Adrenal gland (tissue), 9 donors: ENCODE measurements at regions not wholly inside any gene's neighbourhood (a gene's known extent, or its start where the extent isn't known, plus 50 kb on each side); places are given as distances from the start of the nearest gene placed in this dataset.

ENCODE experiments used
- DNase-seq, 7 donors: peaks; one replicate each; pipeline ENCODE4 v3.0.0-alpha.2; 2019 to 2020
- H3K27ac ChIP-seq, 5 donors: fragments of 200-600 bp; sonication (generic) in 4 of 5; 1 replicate in 3 of 5; 2 replicates in 2 of 5; pipeline versions ENCODE4 v1.5.1 to v1.8.0; 2016 to 2020; ENCODE audit warnings: mild to moderate bottlenecking in 1 of 5
- H3K27me3 ChIP-seq: fragments of 200-600 bp; 2 replicates; pipeline ENCODE4 v1.8.0; 2021
- H3K36me3 ChIP-seq, 2 donors: fragments of 200-600 bp; replicated peaks in 1 of 2; 1 replicate in 1 of 2; 2 replicates in 1 of 2; pipeline versions ENCODE4 v1.5.1 to v1.8.0; 2018 to 2022
- H3K4me1 ChIP-seq, 2 donors: fragments of 200-600 bp; replicated peaks in 1 of 2; 1 replicate in 1 of 2; 2 replicates in 1 of 2; pipeline versions ENCODE4 v1.5.1 to v1.8.0; 2018 to 2021
- H3K4me3 ChIP-seq, 4 donors: fragments of 200-600 bp; sonication (generic) in 3 of 4; one replicate each; pipeline ENCODE4 v1.5.1; 2016 to 2018
- H3K9me3 ChIP-seq, 3 donors: fragments of 200-600 bp; sonication (generic) in 1 of 3; replicated peaks in 1 of 3; 1 replicate in 2 of 3; 2 replicates in 1 of 3; pipeline versions ENCODE4 v1.5.1 to v1.8.0; 2016 to 2021
- CTCF ChIP-seq, 6 experiments: fragments of 450-650 bp in 4 of 6; fragments of 200-600 bp in 2 of 6; sonication (generic) in 1 of 6; IDR thresholded peaks; 1 replicate in 5 of 6; 2 replicates in 1 of 6; pipeline versions ENCODE4 v1.5.1 to v1.8.0; 2016 to 2021; ENCODE audit warnings: antibody characterized with exemption in 6 of 6, mild to moderate bottlenecking in 2 of 6, moderate library complexity in 1 of 6
- POLR2A ChIP-seq, 2 donors: fragments of 450-650 bp; IDR thresholded peaks; one replicate each; pipeline ENCODE4 v1.6.1; 2017; ENCODE audit warnings: antibody characterized with exemption in 2 of 2, mild to moderate bottlenecking in 2 of 2, moderate library complexity in 1 of 2
- WGBS, 4 donors: extraction: QIAGEN DNeasy Blood & Tissue Kit in 2 of 4; methylation state at CpG; one replicate each; pipeline versions ENCODE4 v1.1.5 to v1.1.7; 2013 to 2017; 5-methylcytosine and 5-hydroxymethylcytosine counted together
- intact Hi-C, 2 donors: fragments of 100-400 bp; cut with DNase I; formaldehyde crosslinking; loops; one replicate each; pipeline versions ENCODE4 v1.14.1 to v1.15.0; 2022 to 2023
- donor health status: healthy with polysubstance abuse.
- donor health status: Bipolar disorder and iron deficiency.
- donor health status: DM: yes; HTN: yes; CAD: no.
- donor health status: DM: no; HTN: no; CAD: no.
- donor health status: DM: no; HTN: no; CAD: no.

- Histone ChIP-seq H3K27ac (no peak overlapping the region), H3K4me1 (no peaks in the 10 kb centered on the region), H3K4me3 (no peak overlapping the region), H3K27me3 (no peaks in the 10 kb centered on the region), H3K36me3 (no peaks in the 10 kb centered on the region), H3K9me3 (no peaks in the 10 kb centered on the region)
- DNase-seq: no peak
- no peak for TF ChIP-seq CTCF (IDR thresholded peaks at IDR 0.05)
- no peak for TF ChIP-seq POLR2A (IDR thresholded peaks at IDR 0.05)
- 83 to 88% (median 85%) methylated on average over 6 of the region's 6 CpGs for WGBS, 4 donors
- intact Hi-C loops: no loop called here
These were observed 306.6 kb downstream of the MRPL39 start for GRCh38 chr21:25300632-25301031.

- DNase-seq: no peak
- 71 to 84% (median 78%) methylated on average over 2 of the region's 2 CpGs for WGBS, 4 donors
- no peaks in the 10 kb centered on the region for H3K9me3 ChIP-seq
- H3K27me3 ChIP-seq: no peaks in the 10 kb centered on the region
- no peak overlapping the region for H3K4me3 ChIP-seq
- H3K36me3 ChIP-seq: no peaks in the 10 kb centered on the region
- H3K27ac ChIP-seq: no peak overlapping the region
- intact Hi-C loops: no loop called here
- TF ChIP-seq CTCF (IDR thresholded peaks at IDR 0.05) (no peak), POLR2A (IDR thresholded peaks at IDR 0.05) (no peak)
- no peaks in the 10 kb centered on the region for H3K4me1 ChIP-seq
These were observed 308.5 kb downstream of the MRPL39 start for GRCh38 chr21:25298512-25299491.

- Histone ChIP-seq H3K27ac (no peak overlapping the region), H3K4me1 (no peaks in the 10 kb centered on the region), H3K27me3 (no peaks in the 10 kb centered on the region), H3K36me3 (no peaks in the 10 kb centered on the region), H3K9me3 (no peaks in the 10 kb centered on the region), H3K4me3 (no peak overlapping the region)
- 85 to 100% (median 92%) methylated on average over 1 of the region's 1 CpG for WGBS, 4 donors
- no peak for DNase-seq
- TF ChIP-seq POLR2A (IDR thresholded peaks at IDR 0.05) (no peak), CTCF (IDR thresholded peaks at IDR 0.05) (no peak)
- intact Hi-C loops: no loop called here
These were observed 310.2 kb downstream of the MRPL39 start for GRCh38 chr21:25297117-25297516.

GRCh38 chr21:25296252-25296651 lies 311.0 kb downstream of the MRPL39 start:
- TF ChIP-seq CTCF (IDR thresholded peaks at IDR 0.05): no peak
- no peak for TF ChIP-seq POLR2A (IDR thresholded peaks at IDR 0.05)
- no peaks in the 10 kb centered on the region for H3K27me3 ChIP-seq
- no peaks in the 10 kb centered on the region for H3K36me3 ChIP-seq
- no peak overlapping the region for H3K27ac ChIP-seq
- peak in 3 of 7 donors; percentile 12 to 27 (median 22) for DNase-seq
- no peak overlapping the region for H3K4me3 ChIP-seq
- intact Hi-C loops: no loop called here
- 45 to 62% (median 50%) methylated on average over 3 to 5 of the region's 5 CpGs for WGBS, 4 donors
- H3K9me3 ChIP-seq: no peaks in the 10 kb centered on the region
- H3K4me1 ChIP-seq: no peaks in the 10 kb centered on the region
